ENCODE measurements at regions not wholly inside any gene's neighbourhood (a gene's known extent, or its start where the extent isn't known, plus 50 kb on each side); places are given as distances from the start of the nearest gene placed in this dataset.

GRCh38 chr6:12493446-12493845 lies 203.3 kb downstream of the EDN1 start:
- Mint-ChIP-seq H3K4me3 (no peak overlapping the region), H3K9me3 (peaks cover 9% of the 10 kb centered on the region), H3K27ac (no peak overlapping the region), H3K4me1 (0 out of 2 replicates have a peak, but pooled peaks cover 4% of the 10 kb centered on the region), H3K27me3 (ENCODE audit: low read depth) (no peaks in the 10 kb centered on the region), H3K36me3 (no peaks in the 10 kb centered on the region)
- TF ChIP-seq USF2 (CRISPR knock-in tag; IDR thresholded peaks at IDR 0.05): no peak
- ATAC-seq (no peak), DNase-seq (ENCODE audit: low spot score) (no peak)
- CTCF ChIA-PET: interaction anchor here (0.8 kb wide), 1 partner anchor 11 kb away, joined by 3 read pairs; no protein-coding TSS in a partner anchor
- POLR2A ChIA-PET: no interaction called here

DNA sequence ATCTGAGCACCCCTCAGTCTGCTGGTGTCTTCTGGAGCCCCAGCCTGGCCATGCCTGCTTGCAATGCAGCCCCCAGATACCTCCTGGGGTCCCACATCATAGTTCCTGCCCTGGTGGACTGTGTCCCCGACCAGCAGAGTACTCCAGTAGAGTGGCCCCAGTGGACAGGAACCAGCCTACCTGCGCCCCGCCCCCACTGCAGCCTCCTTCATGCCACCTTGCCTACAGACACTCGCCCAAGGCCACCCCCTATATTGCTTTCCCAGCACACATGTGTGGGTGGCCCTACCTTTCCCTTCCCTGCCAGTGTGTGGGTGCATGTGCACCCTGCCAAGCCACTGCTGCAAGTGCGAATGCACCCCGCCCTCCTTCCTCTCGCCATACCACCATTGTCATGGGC lies 204.0 kb downstream of the EDN1 start:
- CTCF ChIA-PET: no interaction called here
- Mint-ChIP-seq H3K36me3 (no peaks in the 10 kb centered on the region), H3K4me1 (0 out of 2 replicates have a peak, but pooled peaks cover 4% of the 10 kb centered on the region), H3K4me3 (no peak overlapping the region), H3K27me3 (ENCODE audit: low read depth) (no peaks in the 10 kb centered on the region), H3K27ac (no peak overlapping the region), H3K9me3 (peaks cover 15% of the 10 kb centered on the region)
- TF ChIP-seq ESRRA (CRISPR knock-in tag; IDR thresholded peaks at IDR 0.05; ENCODE audit: borderline replicate concordance) (no peak), OVOL2 (CRISPR knock-in tag; IDR thresholded peaks at IDR 0.05; ENCODE audit: borderline replicate concordance) (no peak), NFYB (CRISPR knock-in tag; conservative IDR thresholded peaks at IDR 0.05; ENCODE audit: low read depth) (no peak)
- POLR2A ChIA-PET: no interaction called here
- DNase-seq (ENCODE audit: low spot score) (no peak), ATAC-seq (no peak)

DNA sequence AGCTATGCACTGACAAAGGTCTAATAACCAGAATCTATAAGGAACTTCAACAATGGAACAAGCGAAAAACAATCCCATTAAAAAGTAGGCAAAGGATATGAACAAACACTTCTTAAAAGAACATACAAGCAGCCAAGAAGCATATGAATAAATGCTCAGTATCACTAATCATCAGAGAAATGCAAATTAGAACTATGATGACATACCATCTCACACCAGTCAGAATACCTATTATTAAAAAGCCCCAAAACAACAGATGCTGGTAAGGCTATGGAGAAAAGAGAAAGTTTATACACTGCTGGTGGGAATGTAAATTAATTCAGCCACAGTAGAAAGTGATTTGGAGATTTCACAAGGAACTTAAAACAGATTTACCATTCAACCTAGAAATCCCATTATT lies 211.8 kb downstream of the EDN1 start:
- H3K36me3 Mint-ChIP-seq: no peaks in the 10 kb centered on the region
- ChIA-PET POLR2A (no interaction called here), CTCF (interaction anchor here (0.7 kb wide), 1 partner anchor 106 kb away, joined by 4 read pairs; no protein-coding TSS in a partner anchor)
- ATAC-seq (no peak), DNase-seq (ENCODE audit: low spot score) (no peak)
- H3K9me3 Mint-ChIP-seq: peaks cover 14% of the 10 kb centered on the region
- no peaks in the 10 kb centered on the region for H3K27me3 Mint-ChIP-seq (ENCODE audit: low read depth)
- no peaks in the 10 kb centered on the region for H3K4me1 Mint-ChIP-seq
- TF ChIP-seq HMGA2 (CRISPR knock-in tag; IDR thresholded peaks at IDR 0.05) (no peak), ETV6 (CRISPR knock-in tag; IDR thresholded peaks at IDR 0.05) (no peak)
- TF ChIP-seq, protein P1, sequence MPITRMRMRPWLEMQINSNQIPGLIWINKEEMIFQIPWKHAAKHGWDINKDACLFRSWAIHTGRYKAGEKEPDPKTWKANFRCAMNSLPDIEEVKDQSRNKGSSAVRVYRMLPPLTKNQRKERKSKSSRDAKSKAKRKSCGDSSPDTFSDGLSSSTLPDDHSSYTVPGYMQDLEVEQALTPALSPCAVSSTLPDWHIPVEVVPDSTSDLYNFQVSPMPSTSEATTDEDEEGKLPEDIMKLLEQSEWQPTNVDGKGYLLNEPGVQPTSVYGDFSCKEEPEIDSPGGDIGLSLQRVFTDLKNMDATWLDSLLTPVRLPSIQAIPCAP (CRISPR knock-in tag; IDR thresholded peaks at IDR 0.05): no peak
- no peak overlapping the region for H3K4me3 Mint-ChIP-seq
- no peak overlapping the region for H3K27ac Mint-ChIP-seq

- ATAC-seq (peak; percentile 99), DNase-seq (ENCODE audit: low spot score) (peak; percentile 33)
- Mint-ChIP-seq H3K36me3 (no peaks in the 10 kb centered on the region), H3K9me3 (peaks cover 8% of the 10 kb centered on the region), H3K27me3 (ENCODE audit: low read depth) (no peaks in the 10 kb centered on the region), H3K27ac (no peak overlapping the region), H3K4me3 (no peak overlapping the region), H3K4me1 (peaks cover 4% of the 10 kb centered on the region)
- ChIA-PET CTCF (interaction anchor here (0.6 to 2.4 kb wide), 29 partner anchors 8 to 921 kb away, joined by 3 to 35 read pairs (median 4); partner anchors contain the start of gene EDN1), POLR2A (no interaction called here)
- TF ChIP-seq, protein P2, sequence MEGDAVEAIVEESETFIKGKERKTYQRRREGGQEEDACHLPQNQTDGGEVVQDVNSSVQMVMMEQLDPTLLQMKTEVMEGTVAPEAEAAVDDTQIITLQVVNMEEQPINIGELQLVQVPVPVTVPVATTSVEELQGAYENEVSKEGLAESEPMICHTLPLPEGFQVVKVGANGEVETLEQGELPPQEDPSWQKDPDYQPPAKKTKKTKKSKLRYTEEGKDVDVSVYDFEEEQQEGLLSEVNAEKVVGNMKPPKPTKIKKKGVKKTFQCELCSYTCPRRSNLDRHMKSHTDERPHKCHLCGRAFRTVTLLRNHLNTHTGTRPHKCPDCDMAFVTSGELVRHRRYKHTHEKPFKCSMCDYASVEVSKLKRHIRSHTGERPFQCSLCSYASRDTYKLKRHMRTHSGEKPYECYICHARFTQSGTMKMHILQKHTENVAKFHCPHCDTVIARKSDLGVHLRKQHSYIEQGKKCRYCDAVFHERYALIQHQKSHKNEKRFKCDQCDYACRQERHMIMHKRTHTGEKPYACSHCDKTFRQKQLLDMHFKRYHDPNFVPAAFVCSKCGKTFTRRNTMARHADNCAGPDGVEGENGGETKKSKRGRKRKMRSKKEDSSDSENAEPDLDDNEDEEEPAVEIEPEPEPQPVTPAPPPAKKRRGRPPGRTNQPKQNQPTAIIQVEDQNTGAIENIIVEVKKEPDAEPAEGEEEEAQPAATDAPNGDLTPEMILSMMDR (IDR thresholded peaks at IDR 0.05): peak; percentile 65
- TF ChIP-seq ZNF121 (CRISPR knock-in tag; IDR thresholded peaks at IDR 0.05): no peak
Observed at GRCh38 chr6:12504325-12504966, 212.1 kb upstream of the PHACTR1 start.

GRCh38 chr6:12505486-12505885 lies 211.1 kb upstream of the PHACTR1 start:
- Mint-ChIP-seq H3K36me3 (no peaks in the 10 kb centered on the region), H3K27ac (no peak overlapping the region), H3K4me3 (no peak overlapping the region), H3K27me3 (ENCODE audit: low read depth) (no peaks in the 10 kb centered on the region; the same call in 1 of the 2 replicates), H3K4me1 (peaks cover 4% of the 10 kb centered on the region), H3K9me3 (peaks cover 12% of the 10 kb centered on the region)
- ChIA-PET POLR2A (no interaction called here), CTCF (interaction anchor here (0.9 to 2.4 kb wide), 5 partner anchors 31 to 215 kb away, joined by 3 to 35 read pairs (median 4); partner anchors contain the start of gene EDN1)
- DNase-seq (ENCODE audit: low spot score): no peak
- no peak for ATAC-seq
- TF ChIP-seq TEAD4 (CRISPR knock-in tag; IDR thresholded peaks at IDR 0.05) (no peak), CDX4 (CRISPR knock-in tag; IDR thresholded peaks at IDR 0.05; ENCODE audit: borderline replicate concordance) (no peak), ZNF423 (CRISPR knock-in tag; IDR thresholded peaks at IDR 0.05) (no peak), ZNF512 (CRISPR knock-in tag; IDR thresholded peaks at IDR 0.05; ENCODE audit: borderline replicate concordance) (no peak)
- TF ChIP-seq, protein P1 (CRISPR knock-in tag; IDR thresholded peaks at IDR 0.05): no peak
- TF ChIP-seq, protein P3, sequence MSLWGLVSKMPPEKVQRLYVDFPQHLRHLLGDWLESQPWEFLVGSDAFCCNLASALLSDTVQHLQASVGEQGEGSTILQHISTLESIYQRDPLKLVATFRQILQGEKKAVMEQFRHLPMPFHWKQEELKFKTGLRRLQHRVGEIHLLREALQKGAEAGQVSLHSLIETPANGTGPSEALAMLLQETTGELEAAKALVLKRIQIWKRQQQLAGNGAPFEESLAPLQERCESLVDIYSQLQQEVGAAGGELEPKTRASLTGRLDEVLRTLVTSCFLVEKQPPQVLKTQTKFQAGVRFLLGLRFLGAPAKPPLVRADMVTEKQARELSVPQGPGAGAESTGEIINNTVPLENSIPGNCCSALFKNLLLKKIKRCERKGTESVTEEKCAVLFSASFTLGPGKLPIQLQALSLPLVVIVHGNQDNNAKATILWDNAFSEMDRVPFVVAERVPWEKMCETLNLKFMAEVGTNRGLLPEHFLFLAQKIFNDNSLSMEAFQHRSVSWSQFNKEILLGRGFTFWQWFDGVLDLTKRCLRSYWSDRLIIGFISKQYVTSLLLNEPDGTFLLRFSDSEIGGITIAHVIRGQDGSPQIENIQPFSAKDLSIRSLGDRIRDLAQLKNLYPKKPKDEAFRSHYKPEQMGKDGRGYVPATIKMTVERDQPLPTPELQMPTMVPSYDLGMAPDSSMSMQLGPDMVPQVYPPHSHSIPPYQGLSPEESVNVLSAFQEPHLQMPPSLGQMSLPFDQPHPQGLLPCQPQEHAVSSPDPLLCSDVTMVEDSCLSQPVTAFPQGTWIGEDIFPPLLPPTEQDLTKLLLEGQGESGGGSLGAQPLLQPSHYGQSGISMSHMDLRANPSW (CRISPR knock-in tag; conservative IDR thresholded peaks at IDR 0.05; ENCODE audit: low read depth): no peak
